CD4-positive, alpha-beta T cell treated with Interleukin-15 for 4 hours (primary cell): ENCODE measurements at regions not wholly inside any gene's neighbourhood (a gene's known extent, or its start where the extent isn't known, plus 50 kb on each side); places are given as distances from the start of the nearest gene placed in this dataset.
"Not testable (repeated sequence)": the region's sequence is repeated elsewhere in the genome, so short reads cannot be mapped to it uniquely, and the experiment has no call there.

Source experiments
- DNase-seq: peaks from one replicate; pipeline ENCODE4 v3.0.0-alpha.2; 2020; ENCODE audit warnings: low spot score

- DNase-seq: no peak
Measured at GRCh38 chr6:12348530-12349511, 58.7 kb downstream of the EDN1 start.

DNA sequence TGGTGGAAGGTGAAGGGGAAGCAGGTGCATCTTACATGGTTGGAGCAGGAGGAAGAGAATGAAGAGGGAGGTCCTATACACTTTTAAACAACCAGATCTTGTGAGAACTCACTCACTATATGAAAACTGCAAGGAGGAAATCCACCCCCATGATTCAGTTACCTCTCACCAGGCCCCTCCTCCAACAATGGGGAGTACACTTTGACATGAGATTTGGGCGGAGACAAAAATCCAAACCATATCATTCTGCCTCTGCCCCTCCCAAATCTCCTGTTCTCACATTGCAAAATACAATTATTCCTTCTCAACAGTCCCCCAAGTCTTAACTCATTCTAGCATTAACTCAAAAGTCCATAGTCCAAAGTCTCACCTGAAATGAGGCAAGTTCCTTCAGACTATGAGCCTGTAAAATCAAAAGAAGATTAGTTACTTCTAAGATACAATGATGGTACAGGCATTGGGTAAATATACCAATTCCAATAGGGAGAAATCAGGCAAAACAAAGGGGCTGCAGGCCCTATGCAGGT is 60.5 kb downstream of the EDN1 start:
- DNase-seq: no peak

- DNase-seq: no peak
Measured at GRCh38 chr6:12351672-12352071, 61.5 kb downstream of the EDN1 start.

GRCh38 chr6:12353731-12354130 is 63.6 kb downstream of the EDN1 start:
- DNase-seq: no peak

DNA sequence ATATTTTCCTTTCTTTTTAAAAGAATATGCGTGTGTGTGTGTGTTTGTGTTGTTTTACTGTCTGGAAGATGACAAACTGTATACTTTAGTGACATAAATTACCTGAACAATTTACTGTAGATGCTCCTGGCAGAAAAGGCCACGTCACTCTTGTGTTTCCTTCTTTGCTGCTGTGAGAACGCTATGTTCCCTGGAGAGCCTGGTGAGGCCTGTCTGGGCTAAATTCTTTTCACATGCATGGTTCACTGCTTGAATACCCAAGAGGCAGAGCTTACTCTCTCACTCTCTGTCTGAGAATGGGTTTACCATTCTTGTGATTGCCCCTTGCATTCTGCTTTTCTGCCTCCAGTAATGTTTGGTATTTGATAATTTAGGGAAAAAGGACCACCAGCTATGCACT is 64.3 kb downstream of the EDN1 start:
- no peak for DNase-seq

GRCh38 chr6:12355354-12355753 is 65.2 kb downstream of the EDN1 start:
- DNase-seq: no peak

GRCh38 chr6:12356431-12356830 is 66.3 kb downstream of the EDN1 start:
- DNase-seq: no peak

DNA sequence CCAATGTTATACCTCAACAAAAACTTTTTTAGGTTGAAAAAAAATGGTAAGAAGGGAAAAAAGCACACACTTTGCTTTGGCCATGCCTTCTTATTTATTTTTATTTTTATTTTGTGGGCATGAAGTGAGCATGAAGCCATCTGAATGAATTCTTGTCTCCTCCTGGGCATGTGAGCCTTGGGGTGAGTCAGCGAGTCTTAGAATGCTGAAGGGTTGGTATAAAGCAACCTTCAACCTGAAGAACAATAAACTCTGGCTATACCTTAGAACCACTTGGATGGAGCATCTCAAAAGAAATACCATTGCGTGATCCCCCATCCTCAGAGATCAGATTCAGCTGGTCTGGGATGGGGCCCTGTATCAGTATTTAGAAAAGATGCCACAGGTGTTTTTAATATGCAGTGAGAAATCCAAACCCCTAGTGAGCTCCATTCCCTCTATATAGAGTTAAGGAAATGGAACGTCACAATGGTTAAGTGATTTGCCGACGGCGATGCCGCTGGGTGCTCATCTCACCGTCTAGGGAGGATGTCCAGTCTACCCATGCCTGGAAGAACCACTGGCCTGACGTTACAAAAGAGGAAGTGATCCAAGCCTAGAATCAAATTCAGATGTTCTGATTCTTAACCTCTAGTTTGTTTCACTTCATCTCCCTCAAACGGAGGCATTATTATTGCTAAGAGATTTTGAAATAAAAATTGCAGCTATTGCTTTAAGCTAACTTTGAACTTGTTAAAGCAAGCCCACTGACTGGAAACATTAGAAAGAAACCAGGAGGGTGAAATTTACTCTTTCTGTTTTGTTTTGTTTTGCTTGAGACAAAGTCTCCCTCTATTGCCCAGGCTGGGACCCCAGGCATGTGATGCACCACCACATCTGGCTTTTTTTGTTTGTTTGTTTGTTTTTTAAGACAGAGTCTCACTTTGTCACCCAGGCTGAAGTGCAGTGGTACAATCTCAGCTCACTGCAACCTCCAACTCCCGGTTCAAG is 67.1 kb downstream of the EDN1 start:
- DNase-seq: no peak

- no peak for DNase-seq
Measured at GRCh38 chr6:12359036-12359435, 68.9 kb downstream of the EDN1 start.

DNA sequence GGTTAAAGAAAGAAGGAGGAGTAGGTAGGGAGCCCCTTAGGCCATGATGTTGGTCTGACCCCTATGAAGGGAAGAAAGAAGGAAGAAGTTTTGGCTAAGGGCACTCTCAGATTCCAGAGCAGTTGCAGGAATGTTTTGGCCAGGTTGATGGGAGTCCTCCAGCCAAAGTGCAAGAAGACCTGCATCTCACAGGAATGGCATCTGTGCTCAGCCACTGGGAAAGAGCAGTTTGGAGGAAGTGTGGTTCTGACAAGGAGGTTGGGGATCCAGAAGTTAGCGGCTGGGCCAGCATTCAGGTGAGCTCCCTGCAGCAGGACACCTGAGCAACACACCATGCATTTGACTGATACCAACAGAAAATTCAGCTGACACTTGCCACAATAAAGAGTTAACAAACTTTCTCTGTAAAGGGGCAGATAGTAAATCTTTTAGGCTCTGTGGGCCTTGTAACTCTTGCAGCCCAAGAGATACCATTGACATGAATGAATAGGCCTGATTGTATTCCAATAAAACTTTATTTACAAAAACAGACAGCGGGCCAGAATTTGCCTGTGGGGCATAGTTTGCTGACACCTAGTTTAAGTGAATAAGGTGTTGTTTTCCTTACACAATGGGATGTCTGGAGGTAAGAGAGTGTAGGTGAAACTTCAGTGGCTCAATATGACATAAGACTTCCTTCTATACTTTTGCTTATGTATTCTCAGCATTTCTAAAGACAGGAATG is 71.0 kb downstream of the EDN1 start:
- DNase-seq: no peak

DNA sequence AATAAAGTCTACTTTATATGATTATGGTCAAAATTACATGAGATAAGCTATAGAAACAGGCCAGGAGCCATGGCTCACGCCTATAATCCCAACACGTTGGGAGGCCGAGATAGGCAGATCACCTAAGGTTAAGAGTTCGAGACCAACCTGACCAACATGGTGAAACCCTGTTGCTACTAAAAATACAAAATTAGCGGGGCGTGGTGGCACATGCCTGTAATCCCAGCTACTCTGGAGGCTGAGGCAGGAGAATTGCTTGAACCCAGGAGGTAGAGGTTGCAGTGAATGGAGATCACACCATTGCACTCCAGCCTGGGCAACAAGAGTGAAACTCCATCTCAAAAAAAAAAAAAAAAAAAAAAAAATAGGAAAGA is 73.1 kb downstream of the EDN1 start:
- DNase-seq: not testable (repeated sequence)

- no peak for DNase-seq
Measured at GRCh38 chr6:12363651-12364381, 73.7 kb downstream of the EDN1 start.

- no peak for DNase-seq
Measured at GRCh38 chr6:12364621-12365020, 74.5 kb downstream of the EDN1 start.

- no peak for DNase-seq
Measured at GRCh38 chr6:12366731-12367130, 76.6 kb downstream of the EDN1 start.

GRCh38 chr6:12367412-12367811 is 77.3 kb downstream of the EDN1 start:
- DNase-seq: no peak

DNA sequence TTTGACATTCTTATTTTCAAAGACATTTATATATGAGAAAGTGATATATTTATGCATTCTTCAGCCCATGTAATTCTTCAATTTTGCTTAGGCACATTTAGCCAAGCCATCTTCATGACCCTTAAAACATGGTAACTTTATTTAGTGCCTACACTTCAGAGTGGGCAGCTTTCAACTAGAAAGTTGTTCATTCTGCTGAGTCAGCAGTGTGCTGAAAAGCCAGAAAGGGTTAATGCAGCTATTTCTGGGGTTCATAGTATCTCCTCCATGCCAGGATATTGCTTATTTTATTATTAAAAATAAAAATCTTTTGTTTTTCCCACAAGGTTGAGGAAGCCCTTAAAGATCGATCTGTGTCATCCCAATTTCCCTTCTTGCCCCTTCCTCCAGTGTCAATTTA is 79.2 kb downstream of the EDN1 start:
- DNase-seq: no peak

DNA sequence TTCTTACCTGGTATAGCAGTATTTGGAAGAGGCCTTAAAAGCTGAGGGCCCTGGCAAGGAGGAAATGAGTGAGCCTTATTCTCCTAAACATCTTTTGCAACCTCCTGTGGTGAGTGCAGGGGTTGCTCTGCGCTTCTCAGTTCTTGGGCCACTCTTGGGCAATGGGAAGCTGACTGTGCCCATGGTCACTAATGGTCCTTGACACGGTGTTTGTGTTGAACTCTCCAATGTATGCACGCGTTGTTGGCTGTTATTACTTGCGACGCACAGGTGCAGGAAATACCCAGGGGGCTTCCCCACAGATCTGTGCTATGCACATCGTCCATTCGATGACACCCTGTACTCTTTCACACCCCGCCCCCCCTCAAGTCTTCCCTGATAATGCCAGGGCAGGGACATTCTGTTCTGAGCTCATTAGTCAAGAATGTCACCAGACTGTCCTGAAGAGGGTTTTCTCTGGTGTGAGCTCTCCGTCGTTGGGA is 79.7 kb downstream of the EDN1 start:
- no peak for DNase-seq

GRCh38 chr6:12371151-12371550 is 81.0 kb downstream of the EDN1 start:
- no peak for DNase-seq

DNA sequence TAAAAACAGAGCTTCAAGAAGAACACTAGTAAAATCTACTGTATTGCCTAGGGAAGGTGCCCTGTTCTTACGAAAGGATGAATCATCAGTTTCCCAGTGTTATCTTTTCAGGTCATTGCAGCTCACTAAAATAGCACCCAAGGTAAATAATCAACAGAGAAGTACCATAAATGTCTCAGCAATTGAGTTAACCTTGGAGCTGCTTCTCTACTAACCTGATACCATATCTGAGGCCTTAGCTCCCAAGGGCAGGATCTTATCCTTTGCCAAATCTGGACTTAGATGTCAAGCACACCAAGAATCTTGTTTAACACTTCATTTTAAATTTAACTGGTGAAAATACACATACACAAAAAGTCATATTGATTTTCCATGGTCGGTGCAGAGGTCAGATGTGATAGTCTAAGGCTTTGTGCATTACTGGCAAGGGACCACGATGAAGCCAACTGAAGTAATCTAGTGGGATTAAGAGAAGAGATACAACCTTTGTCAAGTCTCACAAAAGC is 81.5 kb downstream of the EDN1 start:
- DNase-seq: no peak

- no peak for DNase-seq
Measured at GRCh38 chr6:12379181-12379580, 89.0 kb downstream of the EDN1 start.

DNA sequence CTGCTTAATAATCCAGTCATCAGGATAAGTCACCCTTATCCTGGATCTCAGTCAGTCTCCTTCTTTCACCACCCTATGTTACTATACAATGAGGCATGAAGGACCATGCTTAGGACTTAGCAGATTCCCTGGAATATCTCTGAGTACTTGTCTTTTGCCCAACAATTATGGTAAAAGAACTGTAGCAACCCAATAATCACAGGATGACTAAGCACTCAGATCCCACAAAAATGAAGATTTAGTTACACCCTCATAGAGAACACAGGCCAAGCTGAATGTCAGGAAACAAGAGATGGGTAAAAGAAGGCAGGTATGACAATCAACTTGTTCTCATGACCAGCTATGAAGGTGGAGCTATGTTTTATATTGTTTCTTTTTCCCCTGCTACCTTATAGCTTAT is 91.4 kb downstream of the EDN1 start:
- no peak for DNase-seq
